ENCODE measurements at regions not wholly inside any gene's neighbourhood (a gene's known extent, or its start where the extent isn't known, plus 50 kb on each side); places are given as distances from the start of the nearest gene placed in this dataset.
"Not testable (repeated sequence)": the region's sequence is repeated elsewhere in the genome, so short reads cannot be mapped to it uniquely, and the experiment has no call there.

- not testable (repeated sequence) for TF ChIP-seq POLR2A, CTCF (IDR thresholded peaks at IDR 0.05)
Measured at GRCh38 chr2:36180293-36180692, 175.3 kb upstream of the CRIM1 start.
